ENCODE measurements at regions not wholly inside any gene's neighbourhood (a gene's known extent, or its start where the extent isn't known, plus 50 kb on each side); places are given as distances from the start of the nearest gene placed in this dataset.

DNA sequence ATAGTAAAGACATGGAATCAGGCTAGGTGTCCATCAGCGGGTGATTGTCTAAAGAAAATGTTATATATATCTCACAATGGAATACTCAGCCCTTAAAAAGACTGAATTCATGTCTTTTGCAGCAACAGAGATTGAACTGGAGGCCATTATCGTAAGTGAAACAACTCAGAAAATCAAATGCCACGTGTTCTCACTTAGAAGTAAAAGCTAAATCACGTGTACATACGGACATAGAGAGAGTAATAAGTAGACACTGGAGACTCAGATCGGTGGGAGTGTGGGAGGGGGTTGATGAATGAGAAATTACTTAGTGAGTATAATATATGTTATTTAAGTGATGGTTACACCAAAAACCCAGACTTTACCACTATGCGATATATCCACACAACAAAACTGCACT, 266.3 kb upstream of the PPFIA2 start:
- TF ChIP-seq, protein P1, sequence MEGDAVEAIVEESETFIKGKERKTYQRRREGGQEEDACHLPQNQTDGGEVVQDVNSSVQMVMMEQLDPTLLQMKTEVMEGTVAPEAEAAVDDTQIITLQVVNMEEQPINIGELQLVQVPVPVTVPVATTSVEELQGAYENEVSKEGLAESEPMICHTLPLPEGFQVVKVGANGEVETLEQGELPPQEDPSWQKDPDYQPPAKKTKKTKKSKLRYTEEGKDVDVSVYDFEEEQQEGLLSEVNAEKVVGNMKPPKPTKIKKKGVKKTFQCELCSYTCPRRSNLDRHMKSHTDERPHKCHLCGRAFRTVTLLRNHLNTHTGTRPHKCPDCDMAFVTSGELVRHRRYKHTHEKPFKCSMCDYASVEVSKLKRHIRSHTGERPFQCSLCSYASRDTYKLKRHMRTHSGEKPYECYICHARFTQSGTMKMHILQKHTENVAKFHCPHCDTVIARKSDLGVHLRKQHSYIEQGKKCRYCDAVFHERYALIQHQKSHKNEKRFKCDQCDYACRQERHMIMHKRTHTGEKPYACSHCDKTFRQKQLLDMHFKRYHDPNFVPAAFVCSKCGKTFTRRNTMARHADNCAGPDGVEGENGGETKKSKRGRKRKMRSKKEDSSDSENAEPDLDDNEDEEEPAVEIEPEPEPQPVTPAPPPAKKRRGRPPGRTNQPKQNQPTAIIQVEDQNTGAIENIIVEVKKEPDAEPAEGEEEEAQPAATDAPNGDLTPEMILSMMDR (IDR thresholded peaks at IDR 0.05 in 4 of 5, conservative IDR thresholded peaks at IDR 0.05 in 1 of 5), result no peak
- TF ChIP-seq POLR2A (IDR thresholded peaks at IDR 0.05), result no peak

Measured in gastrocnemius medialis (tissue), 4 donors.